NCI-H446 treated with DMSO at 0.1 percent for 48 hours (cell line): ENCODE measurements at regions not wholly inside any gene's neighbourhood (a gene's known extent, or its start where the extent isn't known, plus 50 kb on each side); places are given as distances from the start of the nearest gene placed in this dataset.

Source experiments
- DNase-seq: peaks from one replicate; lab custom pipeline; 2025; lab: John Stamatoyannopoulos, UW

- DNase-seq, result peak; percentile 11
Measured at GRCh38 chr2:220437938-220438337, 810.5 kb downstream of the SLC4A3 start.

GRCh38 chr2:220440731-220441130, 813.3 kb downstream of the SLC4A3 start:
- no peak for DNase-seq

GRCh38 chr2:220441404-220441803, 814.0 kb downstream of the SLC4A3 start:
- DNase-seq, result no peak

GRCh38 chr2:220442012-220442411, 814.6 kb downstream of the SLC4A3 start:
- DNase-seq, result no peak

- DNase-seq, result no peak
Measured at GRCh38 chr2:220445429-220446105, 818.1 kb downstream of the SLC4A3 start.

GRCh38 chr2:220446106-220446712, 818.8 kb downstream of the SLC4A3 start:
- no peak for DNase-seq

- no peak for DNase-seq
Measured at GRCh38 chr2:220450846-220451245, 823.4 kb downstream of the SLC4A3 start.

- no peak for DNase-seq
Measured at GRCh38 chr2:220451438-220451837, 824.0 kb downstream of the SLC4A3 start.

GRCh38 chr2:220452561-220452960, 825.1 kb downstream of the SLC4A3 start:
- DNase-seq, result no peak

- no peak for DNase-seq
Measured at GRCh38 chr2:220455351-220455990, 828.0 kb downstream of the SLC4A3 start.

GRCh38 chr2:220458051-220458450, 830.6 kb downstream of the SLC4A3 start:
- no peak for DNase-seq

GRCh38 chr2:220460257-220460985, 833.0 kb downstream of the SLC4A3 start:
- DNase-seq, result no peak

GRCh38 chr2:220463876-220464275, 836.4 kb downstream of the SLC4A3 start:
- DNase-seq, result no peak

- DNase-seq, result no peak
Measured at GRCh38 chr2:220465700-220466099, 838.3 kb downstream of the SLC4A3 start.

GRCh38 chr2:220466251-220466691, 838.8 kb downstream of the SLC4A3 start:
- DNase-seq, result no peak

- DNase-seq, result no peak
Measured at GRCh38 chr2:220469201-220469600, 841.8 kb downstream of the SLC4A3 start.

GRCh38 chr2:220473611-220474010, 846.2 kb downstream of the SLC4A3 start:
- DNase-seq, result no peak

- DNase-seq, result no peak
Measured at GRCh38 chr2:220476877-220477276, 849.4 kb downstream of the SLC4A3 start.

GRCh38 chr2:220478305-220479058, 851.1 kb downstream of the SLC4A3 start:
- DNase-seq, result no peak

GRCh38 chr2:220482716-220483115, 855.3 kb downstream of the SLC4A3 start:
- no peak for DNase-seq

GRCh38 chr2:220489121-220489520, 861.7 kb downstream of the SLC4A3 start:
- DNase-seq, result peak; percentile 62

GRCh38 chr2:220491670-220492069, 864.2 kb downstream of the SLC4A3 start:
- no peak for DNase-seq
